ENCODE measurements at regions not wholly inside any gene's neighbourhood (a gene's known extent, or its start where the extent isn't known, plus 50 kb on each side); places are given as distances from the start of the nearest gene placed in this dataset.
A peak's percentile ranks its signal among the peaks of the same experiment; 100 is the strongest.

GRCh38 chr10:65570143-65571010 lies 1355.5 kb upstream of the LRRTM3 start:
- TF ChIP-seq ZNF324 (tag by site-specific recombination; IDR thresholded peaks at IDR 0.05) (no peak), ZEB2 (tag by site-specific recombination; IDR thresholded peaks at IDR 0.05) (0 out of 2 replicates have a peak, but pooled peaks have one; percentile 56), CTCF (tag by site-specific recombination; IDR thresholded peaks at IDR 0.05) (no peak), ZFHX2 (tag by site-specific recombination; conservative IDR thresholded peaks at IDR 0.05) (no peak), ZNF837 (tag by site-specific recombination; IDR thresholded peaks at IDR 0.05) (no peak), ZNF138 (tag by site-specific recombination; IDR thresholded peaks at IDR 0.05; ENCODE audit: borderline replicate concordance) (no peak), ZNF621 (tag by site-specific recombination; IDR thresholded peaks at IDR 0.05) (no peak), ZNF169 (tag by site-specific recombination; IDR thresholded peaks at IDR 0.05) (no peak), REST (tag by site-specific recombination; IDR thresholded peaks at IDR 0.05) (no peak), PATZ1 (tag by site-specific recombination; IDR thresholded peaks at IDR 0.05) (peak; percentile 31; the same call in 1 of the 2 replicates), PBX3 (CRISPR knock-in tag; IDR thresholded peaks at IDR 0.05) (no peak), PRDM1 (tag by site-specific recombination; IDR thresholded peaks at IDR 0.05) (peak; percentile 79; the same call in 1 of the 2 replicates), ZNF530 (tag by site-specific recombination; IDR thresholded peaks at IDR 0.05; ENCODE audit: low read depth) (no peak)
